Type B pancreatic cell (in vitro differentiated cells): ENCODE measurements at regions not wholly inside any gene's neighbourhood (a gene's known extent, or its start where the extent isn't known, plus 50 kb on each side); places are given as distances from the start of the nearest gene placed in this dataset.

ENCODE experiments used
- DNase-seq: peaks from one replicate; pipeline ENCODE4 v3.0.0; 2021; ENCODE audit warnings: mixed read lengths; ENCODE audit not compliant: unreplicated experiment; ENCODE audit errors: extremely low spot score
- H3K27ac Mint-ChIP-seq: 2 replicates; pipeline ENCODE4 v1.8.0; 2021; ENCODE audit warnings: mild to moderate bottlenecking, mixed read lengths
- H3K27me3 Mint-ChIP-seq: 2 replicates; pipeline ENCODE4 v1.8.0; 2021; ENCODE audit warnings: mixed read lengths
- H3K36me3 Mint-ChIP-seq: 2 replicates; pipeline ENCODE4 v1.8.0; 2021; ENCODE audit warnings: mixed read lengths
- H3K4me1 Mint-ChIP-seq: one replicate; pipeline ENCODE4 v1.8.0; 2021; ENCODE audit warnings: mixed read lengths; ENCODE audit not compliant: unreplicated experiment
- H3K4me3 Mint-ChIP-seq: 2 replicates; pipeline ENCODE4 v1.8.0; 2021; ENCODE audit warnings: mild to moderate bottlenecking, mixed read lengths
- H3K9me3 Mint-ChIP-seq: 2 replicates; pipeline ENCODE4 v1.8.0; 2021; ENCODE audit warnings: mixed read lengths
- CTCF ChIP-seq: fragments of 200-600 bp; sonication (generic); conservative IDR thresholded peaks from 2 replicates; pipeline ENCODE4 v1.5.0; 2021; ENCODE audit warnings: antibody characterized with exemption, mild to moderate bottlenecking

- Mint-ChIP-seq H3K27ac (no peak overlapping the region), H3K27me3 (peaks cover 18% of the 10 kb centered on the region), H3K4me3 (no peak overlapping the region), H3K36me3 (peaks cover 3% of the 10 kb centered on the region), H3K4me1 (peaks cover under 1% of the 10 kb centered on the region), H3K9me3 (no peaks in the 10 kb centered on the region)
- no peak for TF ChIP-seq CTCF
- no peak for DNase-seq
Measured at GRCh38 chr16:9364721-9365369, 273.4 kb downstream of the HAPSTR1 start.

GRCh38 chr16:9365370-9365728, 273.9 kb downstream of the HAPSTR1 start:
- peaks cover 23% of the 10 kb centered on the region for H3K27me3 Mint-ChIP-seq
- peaks cover 5% of the 10 kb centered on the region for H3K4me1 Mint-ChIP-seq
- DNase-seq: no peak
- no peak overlapping the region for H3K27ac Mint-ChIP-seq
- no peak overlapping the region for H3K4me3 Mint-ChIP-seq
- H3K9me3 Mint-ChIP-seq: no peaks in the 10 kb centered on the region
- peaks cover 3% of the 10 kb centered on the region for H3K36me3 Mint-ChIP-seq
- TF ChIP-seq CTCF: no peak

- Mint-ChIP-seq H3K36me3 (peaks cover 3% of the 10 kb centered on the region), H3K27ac (no peak overlapping the region), H3K27me3 (peaks cover 24% of the 10 kb centered on the region), H3K4me3 (no peak overlapping the region), H3K4me1 (peaks cover 7% of the 10 kb centered on the region), H3K9me3 (no peaks in the 10 kb centered on the region)
- DNase-seq: peak; percentile 34
- no peak for TF ChIP-seq CTCF
Measured at GRCh38 chr16:9366048-9366969, 274.9 kb downstream of the HAPSTR1 start.

GRCh38 chr16:9370061-9370491, 278.6 kb downstream of the HAPSTR1 start:
- H3K9me3 Mint-ChIP-seq: no peaks in the 10 kb centered on the region
- H3K36me3 Mint-ChIP-seq: peaks cover 3% of the 10 kb centered on the region
- TF ChIP-seq CTCF: no peak
- peak; percentile 36 for DNase-seq
- H3K27ac Mint-ChIP-seq: peak overlapping the region; percentile 60
- H3K27me3 Mint-ChIP-seq: peaks cover 41% of the 10 kb centered on the region
- peaks cover 17% of the 10 kb centered on the region for H3K4me1 Mint-ChIP-seq
- H3K4me3 Mint-ChIP-seq: no peak overlapping the region

- Mint-ChIP-seq H3K27ac (no peak overlapping the region), H3K27me3 (peaks cover 36% of the 10 kb centered on the region), H3K9me3 (no peaks in the 10 kb centered on the region), H3K36me3 (peaks cover 3% of the 10 kb centered on the region), H3K4me3 (no peak overlapping the region), H3K4me1 (peaks cover 17% of the 10 kb centered on the region)
- DNase-seq: no peak
- no peak for TF ChIP-seq CTCF
Measured at GRCh38 chr16:9371713-9372448, 280.4 kb downstream of the HAPSTR1 start.
